PC-9 (cell line): ENCODE measurements at regions not wholly inside any gene's neighbourhood (a gene's known extent, or its start where the extent isn't known, plus 50 kb on each side); places are given as distances from the start of the nearest gene placed in this dataset.

Source experiments
- CTCF ChIP-seq: fragments of 200-600 bp; sonication (generic); conservative IDR thresholded peaks from 2 replicates; pipeline ENCODE4 v1.6.1; 2017; ENCODE audit warnings: mixed run types, antibody characterized with exemption, mild to moderate bottlenecking, moderate library complexity
- EZH2 ChIP-seq: fragments of 200-600 bp; sonication (generic); IDR thresholded peaks from 2 replicates; pipeline ENCODE4 v1.8.0; 2017; ENCODE audit warnings: antibody characterized with exemption, low read depth

- TF ChIP-seq CTCF (no peak), EZH2 (no peak)
Observed at GRCh38 chr3:20648921-20649381, 462.9 kb upstream of the SGO1 start.
